OCI-LY3 (cell line): ENCODE measurements at regions not wholly inside any gene's neighbourhood (a gene's known extent, or its start where the extent isn't known, plus 50 kb on each side); places are given as distances from the start of the nearest gene placed in this dataset.

Source experiments
- H2AFZ ChIP-seq: fragments of 200-600, 300-600 bp; shearing (Covaris generic); 2 replicates; pipeline ENCODE4 v1.6.0; 2014; ENCODE audit warnings: antibody characterized with exemption, low read depth, low read length
- H3K27ac ChIP-seq: fragments of 200-600, 300-600 bp; sonication (generic); 2 replicates; pipeline ENCODE4 v1.5.1; 2014; ENCODE audit warnings: mild to moderate bottlenecking, low read length, moderate library complexity, mixed read lengths
- H3K27me3 ChIP-seq: fragments of 200-600, 300-600 bp; sonication (generic); 2 replicates; pipeline ENCODE4 v1.6.1; 2014; ENCODE audit warnings: low read depth, low read length, mixed read lengths
- H3K36me3 ChIP-seq: fragments of 200-600, 300-600 bp; sonication (generic); replicated peaks from 2 replicates; pipeline ENCODE3; 2014; ENCODE audit warnings: low read depth, low read length, mixed read lengths
- H3K4me1 ChIP-seq: fragments of 300-600, 200-600 bp; sonication (generic); 2 replicates; pipeline ENCODE4 v1.6.1; 2014; ENCODE audit warnings: low read length, mixed read lengths
- H3K4me2 ChIP-seq: fragments of 200-600, 300-600 bp; sonication (generic); 2 replicates; pipeline ENCODE4 v1.6.1; 2014; ENCODE audit warnings: low read length, mixed read lengths
- H3K4me3 ChIP-seq: fragments of 300-600, 200-600 bp; sonication (generic); 2 replicates; pipeline ENCODE4 v1.5.1; 2014; ENCODE audit warnings: antibody characterized with exemption, mild to moderate bottlenecking, low read length, moderate library complexity
- H3K79me2 ChIP-seq: fragments of 300-600, 200-600 bp; shearing (Covaris generic); 2 replicates; pipeline ENCODE4 v1.6.1; 2014; ENCODE audit warnings: mild to moderate bottlenecking, low read length, mixed read lengths
- H3K9ac ChIP-seq: fragments of 300-600, 200-600 bp; shearing (Covaris generic); 2 replicates; pipeline ENCODE4 v1.6.0; 2014; ENCODE audit warnings: mild to moderate bottlenecking, low read length, moderate library complexity
- H3K9me3 ChIP-seq: fragments of 200-600, 300-600 bp; shearing (Covaris generic); 2 replicates; pipeline ENCODE4 v1.6.1; 2014; ENCODE audit warnings: low read length, mixed read lengths; ENCODE audit not compliant: insufficient read depth
- H4K20me1 ChIP-seq: fragments of 200-600, 300-600 bp; sonication (generic); 2 replicates; pipeline ENCODE4 v1.6.1; 2016; ENCODE audit warnings: low read length, mixed read lengths; ENCODE audit not compliant: insufficient read depth
- CTCF ChIP-seq: fragments of 200-600, 300-600 bp; sonication (generic); IDR thresholded peaks from 2 replicates; pipeline ENCODE4 v1.5.1; 2014; ENCODE audit warnings: antibody characterized with exemption, low read length, low read depth
- EZH2phosphoT487 ChIP-seq: fragments of 200-600 bp; shearing (Covaris generic); IDR thresholded peaks from 2 replicates; pipeline ENCODE4 v1.6.1; 2018; ENCODE audit warnings: antibody characterized with exemption, mixed run types, low read depth

DNA sequence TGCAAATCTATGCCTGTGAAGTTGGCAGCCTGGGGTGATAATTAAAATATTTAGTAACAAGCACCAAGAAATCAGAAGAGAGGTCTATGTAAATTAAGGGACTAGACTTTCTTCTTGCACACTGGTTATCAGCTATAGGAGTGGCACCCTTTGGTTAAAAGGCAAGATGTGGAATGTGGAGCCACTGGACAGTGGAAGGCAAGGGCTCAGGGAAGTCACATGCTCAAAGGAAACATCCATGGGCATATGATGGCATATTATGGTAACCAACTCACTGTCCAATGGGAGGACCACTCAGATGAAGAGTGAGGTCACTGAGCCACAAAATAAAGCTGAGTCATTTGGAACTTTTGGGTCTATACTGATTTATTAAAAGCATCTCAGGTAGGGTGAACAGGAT, 165.6 kb upstream of the PRICKLE2 start:
- Histone ChIP-seq H2AFZ (no peak overlapping the region), H3K9ac (no peak overlapping the region), H3K79me2 (no peaks in the 10 kb centered on the region), H3K27me3 (peaks cover 13% of the 10 kb centered on the region), H3K36me3 (no peaks in the 10 kb centered on the region), H3K4me3 (no peak overlapping the region), H3K4me1 (no peaks in the 10 kb centered on the region), H3K27ac (no peak overlapping the region), H3K9me3 (no peaks in the 10 kb centered on the region), H4K20me1 (no peaks in the 10 kb centered on the region), H3K4me2 (no peak overlapping the region)
- no peak for TF ChIP-seq CTCF
- no peak for TF ChIP-seq EZH2phosphoT487

GRCh38 chr3:64388886-64389285, 163.6 kb upstream of the PRICKLE2 start:
- no peaks in the 10 kb centered on the region for H3K9me3 ChIP-seq
- H3K9ac ChIP-seq = no peak overlapping the region
- H3K4me1 ChIP-seq = no peaks in the 10 kb centered on the region
- no peak overlapping the region for H2AFZ ChIP-seq
- TF ChIP-seq EZH2phosphoT487 (no peak), CTCF (no peak)
- H3K27me3 ChIP-seq = peaks cover 13% of the 10 kb centered on the region
- H3K4me3 ChIP-seq = no peak overlapping the region
- no peaks in the 10 kb centered on the region for H3K36me3 ChIP-seq
- H3K4me2 ChIP-seq = no peak overlapping the region
- no peaks in the 10 kb centered on the region for H4K20me1 ChIP-seq
- H3K27ac ChIP-seq = no peak overlapping the region
- no peaks in the 10 kb centered on the region for H3K79me2 ChIP-seq

GRCh38 chr3:64387688-64388087, 162.4 kb upstream of the PRICKLE2 start:
- Histone ChIP-seq H3K36me3 (no peaks in the 10 kb centered on the region), H3K79me2 (no peaks in the 10 kb centered on the region), H3K27ac (no peak overlapping the region), H3K9me3 (no peaks in the 10 kb centered on the region), H4K20me1 (no peaks in the 10 kb centered on the region), H3K9ac (no peak overlapping the region), H2AFZ (no peak overlapping the region), H3K4me1 (no peaks in the 10 kb centered on the region), H3K4me3 (no peak overlapping the region), H3K4me2 (no peak overlapping the region), H3K27me3 (peaks cover 16% of the 10 kb centered on the region)
- TF ChIP-seq EZH2phosphoT487 = no peak
- no peak for TF ChIP-seq CTCF

DNA sequence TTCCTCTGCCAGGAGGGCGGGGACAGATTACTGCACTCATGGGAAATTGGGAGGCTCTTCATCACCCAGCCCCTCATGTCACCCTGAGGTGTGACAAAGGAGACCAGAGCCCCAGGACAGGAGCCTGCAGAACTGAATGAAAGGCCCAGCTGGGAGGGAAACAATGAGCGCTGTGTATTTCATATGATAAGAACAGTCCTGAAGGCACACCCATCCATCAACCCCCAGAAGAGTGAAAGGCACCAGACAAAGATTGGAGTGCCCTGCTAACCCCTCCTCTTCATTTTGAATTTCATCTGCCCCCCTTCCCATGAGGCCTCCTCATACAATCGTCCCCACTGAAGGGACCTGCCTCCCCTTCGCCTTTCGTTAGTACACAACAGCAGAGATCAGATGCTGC, 160.0 kb upstream of the PRICKLE2 start:
- Histone ChIP-seq H3K9me3 (no peaks in the 10 kb centered on the region), H3K4me2 (no peak overlapping the region), H3K27ac (no peak overlapping the region), H3K79me2 (no peaks in the 10 kb centered on the region), H3K9ac (no peak overlapping the region), H2AFZ (no peak overlapping the region), H3K27me3 (peaks cover 13% of the 10 kb centered on the region), H3K4me1 (no peaks in the 10 kb centered on the region), H3K4me3 (no peak overlapping the region), H4K20me1 (no peaks in the 10 kb centered on the region), H3K36me3 (no peaks in the 10 kb centered on the region)
- TF ChIP-seq CTCF (no peak), EZH2phosphoT487 (no peak)
